ENCODE measurements at regions not wholly inside any gene's neighbourhood (a gene's known extent, or its start where the extent isn't known, plus 50 kb on each side); places are given as distances from the start of the nearest gene placed in this dataset.

DNA sequence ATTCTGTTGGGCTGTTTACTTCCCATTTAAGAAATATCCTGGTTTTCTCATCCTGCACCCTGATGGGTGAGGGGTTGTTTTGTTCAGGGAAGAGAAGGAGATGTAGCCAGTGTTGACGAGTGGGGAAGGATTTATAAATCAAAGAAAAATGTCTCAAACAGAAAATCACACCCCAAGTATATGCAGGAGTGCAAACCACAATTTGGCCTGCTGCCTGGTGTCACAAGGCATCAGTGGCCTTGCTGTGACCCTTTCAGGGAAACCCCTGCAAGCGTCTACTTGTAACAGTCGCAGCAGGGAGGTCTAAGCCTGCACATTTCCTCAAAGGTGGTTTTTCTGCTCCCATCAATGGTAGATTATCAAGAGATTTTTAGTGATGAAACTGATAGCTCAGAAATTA lies 132.6 kb upstream of the LRRN1 start:
- TF ChIP-seq, protein P1, sequence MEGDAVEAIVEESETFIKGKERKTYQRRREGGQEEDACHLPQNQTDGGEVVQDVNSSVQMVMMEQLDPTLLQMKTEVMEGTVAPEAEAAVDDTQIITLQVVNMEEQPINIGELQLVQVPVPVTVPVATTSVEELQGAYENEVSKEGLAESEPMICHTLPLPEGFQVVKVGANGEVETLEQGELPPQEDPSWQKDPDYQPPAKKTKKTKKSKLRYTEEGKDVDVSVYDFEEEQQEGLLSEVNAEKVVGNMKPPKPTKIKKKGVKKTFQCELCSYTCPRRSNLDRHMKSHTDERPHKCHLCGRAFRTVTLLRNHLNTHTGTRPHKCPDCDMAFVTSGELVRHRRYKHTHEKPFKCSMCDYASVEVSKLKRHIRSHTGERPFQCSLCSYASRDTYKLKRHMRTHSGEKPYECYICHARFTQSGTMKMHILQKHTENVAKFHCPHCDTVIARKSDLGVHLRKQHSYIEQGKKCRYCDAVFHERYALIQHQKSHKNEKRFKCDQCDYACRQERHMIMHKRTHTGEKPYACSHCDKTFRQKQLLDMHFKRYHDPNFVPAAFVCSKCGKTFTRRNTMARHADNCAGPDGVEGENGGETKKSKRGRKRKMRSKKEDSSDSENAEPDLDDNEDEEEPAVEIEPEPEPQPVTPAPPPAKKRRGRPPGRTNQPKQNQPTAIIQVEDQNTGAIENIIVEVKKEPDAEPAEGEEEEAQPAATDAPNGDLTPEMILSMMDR (conservative IDR thresholded peaks at IDR 0.05), result no peak
- TF ChIP-seq EZH2 (IDR thresholded peaks at IDR 0.05; ENCODE audit: low read depth), result no peak

Data from PC-9 (cell line).